ENCODE measurements at regions not wholly inside any gene's neighbourhood (a gene's known extent, or its start where the extent isn't known, plus 50 kb on each side); places are given as distances from the start of the nearest gene placed in this dataset.

DNA sequence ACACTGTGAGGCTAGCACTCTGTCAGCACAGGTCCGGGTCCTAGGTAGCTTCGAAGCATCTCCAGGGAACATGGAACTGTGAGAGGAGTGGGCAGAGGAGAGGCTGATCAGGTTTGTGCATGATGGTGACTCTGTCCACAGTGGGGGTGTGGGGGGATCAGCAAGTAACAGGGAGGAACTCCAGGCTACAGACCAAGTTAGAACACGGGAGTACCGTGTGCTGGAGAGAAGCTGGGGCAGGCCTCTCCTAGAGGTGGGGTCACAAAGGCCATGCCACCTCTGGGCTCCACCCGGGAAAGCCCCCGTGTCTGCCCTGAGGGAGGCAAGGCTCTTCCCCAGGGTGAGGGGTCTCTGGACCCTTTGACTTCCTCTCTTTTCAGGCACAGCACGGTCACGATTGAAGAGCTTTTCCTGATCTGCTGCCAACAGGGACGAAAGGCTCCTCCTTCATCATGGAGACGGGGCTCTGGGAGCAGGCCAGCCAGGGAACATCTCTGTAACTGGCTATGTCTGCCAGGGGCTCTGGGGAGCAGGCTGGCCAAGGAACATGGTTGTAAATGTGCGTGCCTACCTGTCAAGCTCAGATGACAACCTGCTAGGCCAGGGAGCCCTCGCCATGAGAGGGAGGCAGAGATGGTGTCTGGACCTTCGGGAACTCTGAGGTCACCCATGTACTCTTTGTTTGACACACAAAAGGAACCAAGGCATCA is 1476.1 kb downstream of the BRD1 start:
- Mint-ChIP-seq H3K4me3 (no peak overlapping the region), H3K36me3 (ENCODE audit: low read depth) (no peaks in the 10 kb centered on the region), H3K27me3 (ENCODE audit: low read depth) (peaks cover 23% of the 10 kb centered on the region), H3K27ac (ENCODE audit: unreplicated experiment) (no peak overlapping the region), H3K4me1 (peaks cover 5% of the 10 kb centered on the region), H3K9me3 (no peaks in the 10 kb centered on the region)
- no peak for DNase-seq (ENCODE audit: low read depth, low spot score)
- TF ChIP-seq, protein P1, sequence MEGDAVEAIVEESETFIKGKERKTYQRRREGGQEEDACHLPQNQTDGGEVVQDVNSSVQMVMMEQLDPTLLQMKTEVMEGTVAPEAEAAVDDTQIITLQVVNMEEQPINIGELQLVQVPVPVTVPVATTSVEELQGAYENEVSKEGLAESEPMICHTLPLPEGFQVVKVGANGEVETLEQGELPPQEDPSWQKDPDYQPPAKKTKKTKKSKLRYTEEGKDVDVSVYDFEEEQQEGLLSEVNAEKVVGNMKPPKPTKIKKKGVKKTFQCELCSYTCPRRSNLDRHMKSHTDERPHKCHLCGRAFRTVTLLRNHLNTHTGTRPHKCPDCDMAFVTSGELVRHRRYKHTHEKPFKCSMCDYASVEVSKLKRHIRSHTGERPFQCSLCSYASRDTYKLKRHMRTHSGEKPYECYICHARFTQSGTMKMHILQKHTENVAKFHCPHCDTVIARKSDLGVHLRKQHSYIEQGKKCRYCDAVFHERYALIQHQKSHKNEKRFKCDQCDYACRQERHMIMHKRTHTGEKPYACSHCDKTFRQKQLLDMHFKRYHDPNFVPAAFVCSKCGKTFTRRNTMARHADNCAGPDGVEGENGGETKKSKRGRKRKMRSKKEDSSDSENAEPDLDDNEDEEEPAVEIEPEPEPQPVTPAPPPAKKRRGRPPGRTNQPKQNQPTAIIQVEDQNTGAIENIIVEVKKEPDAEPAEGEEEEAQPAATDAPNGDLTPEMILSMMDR (conservative IDR thresholded peaks at IDR 0.05) = no peak

DNA sequence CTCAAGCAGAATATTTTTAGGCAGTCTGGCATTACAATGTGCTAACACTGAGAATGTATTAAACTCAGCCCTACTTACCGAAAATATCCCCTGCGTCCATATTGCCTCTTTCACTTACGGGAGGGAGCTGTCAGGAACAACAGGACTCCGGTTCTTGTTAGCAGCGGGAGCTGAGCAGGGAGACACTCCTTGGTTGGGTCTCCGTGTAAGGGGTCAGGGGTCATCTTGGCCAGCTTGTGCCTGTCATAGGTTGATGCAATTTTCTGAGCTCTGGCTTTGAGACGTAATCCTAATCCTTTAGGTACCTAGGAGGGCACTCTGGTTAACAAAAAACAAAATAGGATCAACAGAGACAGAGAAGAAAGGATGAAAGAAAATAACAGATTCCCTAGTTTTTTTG is 1477.2 kb downstream of the BRD1 start:
- no peak for DNase-seq (ENCODE audit: low read depth, low spot score)
- Mint-ChIP-seq H3K27me3 (ENCODE audit: low read depth) (peaks cover 14% of the 10 kb centered on the region), H3K27ac (ENCODE audit: unreplicated experiment) (no peak overlapping the region)

DNA sequence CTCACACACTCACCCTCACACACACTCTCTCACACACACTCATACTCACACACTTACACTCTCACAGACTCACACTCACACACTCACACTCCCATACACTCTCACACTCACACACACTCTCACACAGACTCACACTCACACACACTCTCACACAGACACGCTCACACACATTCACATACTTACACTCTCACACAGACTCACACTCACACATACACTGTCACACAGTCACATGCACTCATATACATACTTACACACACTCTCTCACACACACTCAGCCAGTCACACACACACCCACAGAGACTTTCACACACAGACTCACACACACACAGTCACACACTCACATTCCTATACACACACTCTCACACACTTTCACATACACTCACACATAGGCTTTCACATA is 1478.8 kb downstream of the BRD1 start:
- Mint-ChIP-seq H3K27me3 (ENCODE audit: low read depth) (peaks cover 5% of the 10 kb centered on the region), H3K4me1 (no peaks in the 10 kb centered on the region), H3K4me3 (no peak overlapping the region), H3K27ac (ENCODE audit: unreplicated experiment) (no peak overlapping the region), H3K36me3 (ENCODE audit: low read depth) (no peaks in the 10 kb centered on the region), H3K9me3 (no peaks in the 10 kb centered on the region)
- DNase-seq (ENCODE audit: low read depth, low spot score) = no peak
- TF ChIP-seq, protein P1 (conservative IDR thresholded peaks at IDR 0.05) = no peak

More for the DNA sequence above, 1477.2 kb downstream of the BRD1 start:
- H3K9me3 Mint-ChIP-seq = no peaks in the 10 kb centered on the region
- H3K4me1 Mint-ChIP-seq = no peaks in the 10 kb centered on the region
- TF ChIP-seq, protein P1 (conservative IDR thresholded peaks at IDR 0.05) = no peak
- H3K4me3 Mint-ChIP-seq = no peak overlapping the region
- no peaks in the 10 kb centered on the region for H3K36me3 Mint-ChIP-seq (ENCODE audit: low read depth)

DNA sequence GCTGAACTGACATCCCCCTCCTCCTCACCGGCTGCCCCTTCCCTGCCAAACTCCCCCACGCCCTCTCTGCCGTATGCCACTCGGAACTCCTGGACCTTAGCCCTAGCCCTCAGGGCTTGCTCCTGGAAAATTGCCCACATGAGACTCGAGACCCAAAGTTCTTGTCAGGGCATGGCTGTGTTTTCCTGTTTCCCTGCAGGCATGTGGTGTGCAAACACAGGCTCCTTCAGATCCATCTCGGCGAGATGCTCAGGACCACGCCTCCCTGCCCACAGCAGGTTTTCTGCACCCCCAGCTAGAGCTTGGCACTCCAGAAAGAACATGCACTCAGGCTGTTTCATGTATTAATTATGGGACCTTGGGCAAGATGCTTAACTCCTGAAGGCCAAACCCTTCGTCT is 1480.4 kb downstream of the BRD1 start:
- Mint-ChIP-seq H3K9me3 (no peaks in the 10 kb centered on the region), H3K36me3 (ENCODE audit: low read depth) (no peaks in the 10 kb centered on the region), H3K27me3 (ENCODE audit: low read depth) (no peaks in the 10 kb centered on the region), H3K4me3 (no peak overlapping the region), H3K27ac (ENCODE audit: unreplicated experiment) (no peak overlapping the region), H3K4me1 (no peaks in the 10 kb centered on the region)
- no peak for DNase-seq (ENCODE audit: low read depth, low spot score)
- TF ChIP-seq, protein P1 (conservative IDR thresholded peaks at IDR 0.05) = no peak

DNA sequence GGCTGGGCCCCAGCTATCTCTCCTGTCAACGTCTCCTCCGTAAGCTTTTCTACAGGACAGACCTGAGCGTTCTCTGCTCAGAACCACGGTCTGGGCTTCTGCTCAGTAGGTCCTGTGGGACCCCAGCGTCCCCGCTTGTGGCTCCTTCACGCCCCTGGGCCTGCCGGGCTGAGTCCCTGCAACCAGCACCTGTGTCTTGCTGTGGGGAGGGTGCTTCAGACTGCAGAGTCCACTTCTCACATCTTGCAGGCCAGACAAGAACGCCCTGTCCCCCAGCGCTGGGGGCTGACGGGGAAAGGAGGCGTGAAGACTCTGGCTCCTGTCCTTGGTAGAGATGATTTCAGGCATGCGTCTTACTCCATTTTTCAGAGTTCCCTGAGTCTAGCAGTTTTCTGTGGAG is 1480.8 kb downstream of the BRD1 start:
- TF ChIP-seq, protein P1 (conservative IDR thresholded peaks at IDR 0.05) = no peak
- H3K4me3 Mint-ChIP-seq = no peak overlapping the region
- no peak for DNase-seq (ENCODE audit: low read depth, low spot score)
- no peaks in the 10 kb centered on the region for H3K36me3 Mint-ChIP-seq (ENCODE audit: low read depth)
- H3K9me3 Mint-ChIP-seq = no peaks in the 10 kb centered on the region
- H3K27me3 Mint-ChIP-seq (ENCODE audit: low read depth) = no peaks in the 10 kb centered on the region
- no peaks in the 10 kb centered on the region for H3K4me1 Mint-ChIP-seq
- H3K27ac Mint-ChIP-seq (ENCODE audit: unreplicated experiment) = no peak overlapping the region

Measured in neural crest cell (in vitro differentiated cells).